NCI-H2081 (cell line): ENCODE measurements at regions not wholly inside any gene's neighbourhood (a gene's known extent, or its start where the extent isn't known, plus 50 kb on each side); places are given as distances from the start of the nearest gene placed in this dataset.

Experiments used
- DNase-seq, 2 experiments: peaks; one replicate each; lab custom pipeline; 2025; lab: John Stamatoyannopoulos, UW

DNA sequence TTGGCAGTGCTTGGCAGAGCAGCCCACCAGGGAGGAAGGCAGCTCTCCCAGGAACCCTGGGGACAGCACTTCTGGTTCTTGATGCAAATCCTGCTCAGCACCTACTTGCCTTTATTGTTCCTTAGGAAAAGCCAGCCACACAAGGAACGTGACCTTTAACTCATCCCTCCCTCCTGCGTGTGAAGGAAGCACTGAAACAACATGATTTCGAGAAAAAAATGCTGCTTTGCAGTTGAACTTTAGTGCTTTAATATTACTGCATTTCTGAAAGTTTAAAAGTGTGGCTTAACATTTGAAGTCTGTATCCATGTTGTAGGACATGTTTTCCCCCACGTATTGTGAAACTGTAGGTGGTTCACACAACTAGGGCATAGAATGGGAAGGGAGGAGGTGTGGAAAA lies 50.4 kb upstream of the CTNNB1 start:
- DNase-seq: no peak
